ENCODE measurements at regions not wholly inside any gene's neighbourhood (a gene's known extent, or its start where the extent isn't known, plus 50 kb on each side); places are given as distances from the start of the nearest gene placed in this dataset.

GRCh38 chr14:80381807-80382363, 170.6 kb upstream of the DIO2 start:
- WGBS (ENCODE audit: insufficient coverage, low lambda C conversion rate) = 100% methylated on average over 1 of the region's 5 CpGs
- Histone ChIP-seq H3K27me3 (ENCODE audit: control insufficient read depth, insufficient read depth, low read length) (no peaks in the 10 kb centered on the region), H3K36me3 (ENCODE audit: control insufficient read depth, insufficient read depth, low read length) (no peaks in the 10 kb centered on the region), H3K4me3 (ENCODE audit: low read length) (no peak overlapping the region), H3K27ac (ENCODE audit: low read length) (no peak overlapping the region), H3K4me1 (ENCODE audit: control insufficient read depth, insufficient read depth, low read length) (no peaks in the 10 kb centered on the region), H3K9me3 (ENCODE audit: control insufficient read depth, low read depth, low read length) (no peaks in the 10 kb centered on the region)
- no peak for DNase-seq

DNA sequence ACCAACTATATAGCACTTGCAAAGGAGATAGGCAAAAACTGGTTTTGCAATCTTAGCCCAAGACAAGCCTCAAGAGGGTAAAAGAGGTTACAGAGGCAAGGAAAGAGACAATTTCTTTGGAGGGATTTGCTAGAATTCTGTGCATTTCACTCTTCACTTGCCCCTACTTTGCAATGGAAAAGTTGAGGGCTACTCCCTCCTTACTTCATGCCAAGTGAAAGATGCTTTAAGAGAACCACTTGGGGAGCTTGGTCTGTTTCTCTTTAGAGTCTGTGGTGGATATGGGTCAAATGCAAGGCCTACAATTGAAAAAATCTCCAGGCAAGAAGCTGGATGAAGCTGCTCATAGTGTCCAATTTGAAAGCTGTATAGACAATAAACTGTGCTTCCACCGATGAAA, 167.7 kb upstream of the DIO2 start:
- Histone ChIP-seq H3K4me1 (ENCODE audit: control insufficient read depth, insufficient read depth, low read length) (no peaks in the 10 kb centered on the region), H3K9me3 (ENCODE audit: control insufficient read depth, low read depth, low read length) (no peaks in the 10 kb centered on the region), H3K36me3 (ENCODE audit: control insufficient read depth, insufficient read depth, low read length) (no peaks in the 10 kb centered on the region), H3K27ac (ENCODE audit: low read length) (no peak overlapping the region), H3K27me3 (ENCODE audit: control insufficient read depth, insufficient read depth, low read length) (no peaks in the 10 kb centered on the region), H3K4me3 (ENCODE audit: low read length) (no peak overlapping the region)
- DNase-seq = no peak
- 100% methylated on average over 1 of the region's 1 CpG for WGBS (ENCODE audit: insufficient coverage, low lambda C conversion rate)

DNA sequence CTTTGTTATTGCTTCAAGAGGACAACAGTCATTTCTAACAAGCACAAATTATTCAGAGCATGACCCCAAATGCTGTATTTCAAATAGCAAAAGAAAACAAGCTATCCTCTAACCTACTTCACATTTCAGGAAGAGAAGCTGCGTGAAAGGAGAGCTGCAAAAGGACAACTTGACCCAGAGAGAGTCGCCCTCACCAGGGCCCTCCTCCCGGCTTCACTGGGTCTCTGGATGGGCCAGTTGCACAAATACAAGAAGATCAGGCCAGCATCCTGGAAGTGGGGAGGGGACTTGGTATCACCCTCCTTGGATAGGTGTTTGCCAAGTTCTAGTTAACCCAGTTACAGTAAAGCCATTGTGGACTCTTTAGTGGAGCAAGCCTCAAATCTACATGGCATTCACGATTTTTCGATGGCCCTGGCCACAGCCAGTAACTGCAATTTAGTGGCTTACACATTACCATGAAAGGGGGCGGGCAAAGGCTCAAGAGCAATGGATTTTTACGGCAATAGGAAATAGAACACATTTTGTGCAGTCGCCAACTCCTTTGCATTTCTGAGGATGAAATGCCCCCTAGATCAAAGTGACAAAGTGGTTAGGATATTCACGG, 166.9 kb upstream of the DIO2 start:
- Histone ChIP-seq H3K9me3 (ENCODE audit: control insufficient read depth, low read depth, low read length) (no peaks in the 10 kb centered on the region), H3K4me3 (ENCODE audit: low read length) (no peak overlapping the region), H3K36me3 (ENCODE audit: control insufficient read depth, insufficient read depth, low read length) (no peaks in the 10 kb centered on the region), H3K4me1 (ENCODE audit: control insufficient read depth, insufficient read depth, low read length) (no peaks in the 10 kb centered on the region), H3K27ac (ENCODE audit: low read length) (no peak overlapping the region), H3K27me3 (ENCODE audit: control insufficient read depth, insufficient read depth, low read length) (no peaks in the 10 kb centered on the region)
- DNase-seq = no peak
- WGBS (ENCODE audit: insufficient coverage, low lambda C conversion rate) = 71% methylated on average over 1 of the region's 9 CpGs

GRCh38 chr14:80364816-80365215, 153.5 kb upstream of the DIO2 start:
- no peaks in the 10 kb centered on the region for H3K4me1 ChIP-seq (ENCODE audit: control insufficient read depth, insufficient read depth, low read length)
- no peaks in the 10 kb centered on the region for H3K36me3 ChIP-seq (ENCODE audit: control insufficient read depth, insufficient read depth, low read length)
- no peaks in the 10 kb centered on the region for H3K9me3 ChIP-seq (ENCODE audit: control insufficient read depth, low read depth, low read length)
- 40% methylated on average over 1 of the region's 2 CpGs for WGBS (ENCODE audit: insufficient coverage, low lambda C conversion rate)
- no peak for DNase-seq
- H3K27me3 ChIP-seq (ENCODE audit: control insufficient read depth, insufficient read depth, low read length) = no peaks in the 10 kb centered on the region
- no peak overlapping the region for H3K4me3 ChIP-seq (ENCODE audit: low read length)
- no peak overlapping the region for H3K27ac ChIP-seq (ENCODE audit: low read length)

GRCh38 chr14:80364274-80364673, 153.0 kb upstream of the DIO2 start:
- Histone ChIP-seq H3K4me1 (ENCODE audit: control insufficient read depth, insufficient read depth, low read length) (no peaks in the 10 kb centered on the region), H3K36me3 (ENCODE audit: control insufficient read depth, insufficient read depth, low read length) (no peaks in the 10 kb centered on the region), H3K27me3 (ENCODE audit: control insufficient read depth, insufficient read depth, low read length) (no peaks in the 10 kb centered on the region), H3K9me3 (ENCODE audit: control insufficient read depth, low read depth, low read length) (no peaks in the 10 kb centered on the region), H3K27ac (ENCODE audit: low read length) (no peak overlapping the region), H3K4me3 (ENCODE audit: low read length) (no peak overlapping the region)
- 50% methylated on average over 1 of the region's 1 CpG for WGBS (ENCODE audit: insufficient coverage, low lambda C conversion rate)
- DNase-seq = no peak

DNA sequence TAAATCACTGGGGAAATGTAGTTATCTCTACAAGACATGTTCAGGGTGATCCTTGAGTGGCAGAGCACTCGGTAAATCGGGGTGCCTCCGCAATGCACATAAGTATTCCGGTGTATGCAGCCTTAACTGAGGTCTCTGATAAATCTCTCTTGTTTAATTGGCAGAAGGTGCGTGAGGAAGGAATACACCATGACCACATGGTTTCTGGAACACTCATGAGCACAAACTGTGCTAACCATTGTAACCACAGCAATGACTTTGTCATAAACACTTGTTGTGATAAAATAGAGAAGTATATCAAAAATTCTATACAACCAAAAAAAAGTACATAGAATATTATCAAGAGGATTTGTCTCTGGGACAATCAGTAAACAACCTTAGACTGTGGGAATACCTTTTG, 146.8 kb upstream of the DIO2 start:
- Histone ChIP-seq H3K4me3 (ENCODE audit: low read length) (no peak overlapping the region), H3K36me3 (ENCODE audit: control insufficient read depth, insufficient read depth, low read length) (no peaks in the 10 kb centered on the region), H3K9me3 (ENCODE audit: control insufficient read depth, low read depth, low read length) (no peaks in the 10 kb centered on the region), H3K4me1 (ENCODE audit: control insufficient read depth, insufficient read depth, low read length) (no peaks in the 10 kb centered on the region), H3K27me3 (ENCODE audit: control insufficient read depth, insufficient read depth, low read length) (no peaks in the 10 kb centered on the region), H3K27ac (ENCODE audit: low read length) (no peak overlapping the region)
- 100% methylated on average over 1 of the region's 5 CpGs for WGBS (ENCODE audit: insufficient coverage, low lambda C conversion rate)
- no peak for DNase-seq

DNA sequence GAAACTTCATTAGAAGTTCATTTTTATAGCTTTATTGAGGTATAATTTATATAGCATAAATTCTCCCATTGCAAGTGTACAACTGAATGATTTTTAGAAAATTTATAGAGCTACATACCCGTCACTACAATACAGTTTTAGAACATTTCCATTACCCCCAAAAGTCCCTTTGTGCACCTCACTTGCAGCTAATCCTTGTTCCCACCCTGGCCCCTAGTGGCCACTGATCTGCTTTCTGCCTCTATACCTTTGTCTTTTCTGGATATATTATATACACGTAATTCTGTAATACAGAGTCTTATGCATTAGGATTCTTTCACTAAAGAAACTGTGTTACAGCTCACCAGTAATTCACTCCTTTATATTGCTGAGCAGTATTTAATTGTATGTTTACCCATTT, 145.1 kb upstream of the DIO2 start:
- H3K27ac ChIP-seq (ENCODE audit: low read length) = no peak overlapping the region
- no peaks in the 10 kb centered on the region for H3K9me3 ChIP-seq (ENCODE audit: control insufficient read depth, low read depth, low read length)
- H3K27me3 ChIP-seq (ENCODE audit: control insufficient read depth, insufficient read depth, low read length) = no peaks in the 10 kb centered on the region
- WGBS (ENCODE audit: insufficient coverage, low lambda C conversion rate) = no CpG with 5 or more reads among the region's 2 CpGs
- no peaks in the 10 kb centered on the region for H3K36me3 ChIP-seq (ENCODE audit: control insufficient read depth, insufficient read depth, low read length)
- no peak overlapping the region for H3K4me3 ChIP-seq (ENCODE audit: low read length)
- DNase-seq = no peak
- H3K4me1 ChIP-seq (ENCODE audit: control insufficient read depth, insufficient read depth, low read length) = no peaks in the 10 kb centered on the region

DNA sequence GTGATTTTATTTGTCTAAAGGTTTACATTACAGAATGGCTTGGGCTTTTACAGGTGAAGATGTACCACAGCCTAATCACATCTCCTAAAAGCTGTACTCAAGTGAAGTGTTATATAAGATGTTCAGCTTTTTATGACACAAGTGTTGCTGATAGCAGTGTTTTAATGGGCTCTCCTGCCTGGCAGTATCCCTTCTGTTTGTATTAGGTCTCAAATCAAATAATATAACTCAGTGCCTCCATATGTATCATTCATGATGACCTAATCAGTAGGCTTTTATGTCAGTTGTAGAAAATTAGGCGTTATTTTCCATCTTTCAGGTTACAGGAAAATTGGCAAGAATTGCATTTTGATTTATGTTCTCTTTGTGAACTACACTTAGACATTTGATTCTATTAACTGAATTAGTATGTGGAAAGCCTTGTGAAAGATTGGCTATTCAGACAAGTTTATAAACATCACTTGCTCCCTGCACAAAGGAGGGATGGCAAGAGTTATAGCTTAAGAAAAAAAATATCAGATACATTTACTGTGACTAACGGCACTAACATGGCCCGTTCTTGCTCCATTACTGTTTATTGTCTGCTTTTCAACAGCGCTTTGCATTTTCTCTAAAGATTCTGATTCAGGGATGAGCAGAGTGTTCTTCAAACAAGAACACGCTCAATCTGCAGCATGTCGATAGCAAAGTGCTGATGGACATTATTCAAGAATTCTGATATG, 143.7 kb upstream of the DIO2 start:
- no peaks in the 10 kb centered on the region for H3K36me3 ChIP-seq (ENCODE audit: control insufficient read depth, insufficient read depth, low read length)
- WGBS (ENCODE audit: insufficient coverage, low lambda C conversion rate) = 80% methylated on average over 1 of the region's 6 CpGs

DNA sequence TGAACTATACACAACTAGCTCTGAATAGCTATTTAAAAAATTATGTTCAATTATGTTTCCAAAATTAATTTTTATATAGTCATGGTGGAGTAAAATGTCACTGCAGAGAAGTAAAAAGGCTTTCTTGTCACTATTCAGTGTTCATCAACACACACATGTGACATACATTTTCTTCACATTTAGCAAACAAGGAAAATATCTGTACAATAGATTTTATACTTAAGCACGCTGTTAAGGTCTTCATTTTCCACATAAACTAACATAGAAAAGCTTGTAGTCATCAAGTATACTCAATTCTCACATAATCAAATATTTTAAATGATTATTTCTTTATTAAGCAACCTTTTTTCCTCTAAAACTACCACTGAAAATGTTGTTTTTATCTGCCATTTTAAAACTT, 141.2 kb upstream of the DIO2 start:
- Histone ChIP-seq H3K36me3 (ENCODE audit: control insufficient read depth, insufficient read depth, low read length) (no peaks in the 10 kb centered on the region), H3K9me3 (ENCODE audit: control insufficient read depth, low read depth, low read length) (no peaks in the 10 kb centered on the region), H3K4me3 (ENCODE audit: low read length) (no peak overlapping the region), H3K27me3 (ENCODE audit: control insufficient read depth, insufficient read depth, low read length) (no peaks in the 10 kb centered on the region), H3K4me1 (ENCODE audit: control insufficient read depth, insufficient read depth, low read length) (no peaks in the 10 kb centered on the region), H3K27ac (ENCODE audit: low read length) (no peak overlapping the region)
- WGBS (ENCODE audit: insufficient coverage, low lambda C conversion rate) = 75% methylated on average over 1 of the region's 1 CpG
- DNase-seq = no peak

More for the DNA sequence above, 143.7 kb upstream of the DIO2 start:
- Histone ChIP-seq H3K27ac (ENCODE audit: low read length) (no peak overlapping the region), H3K4me1 (ENCODE audit: control insufficient read depth, insufficient read depth, low read length) (no peaks in the 10 kb centered on the region), H3K9me3 (ENCODE audit: control insufficient read depth, low read depth, low read length) (no peaks in the 10 kb centered on the region), H3K27me3 (ENCODE audit: control insufficient read depth, insufficient read depth, low read length) (no peaks in the 10 kb centered on the region), H3K4me3 (ENCODE audit: low read length) (no peak overlapping the region)
- no peak for DNase-seq

GRCh38 chr14:80350707-80351106, 139.4 kb upstream of the DIO2 start:
- Histone ChIP-seq H3K9me3 (ENCODE audit: control insufficient read depth, low read depth, low read length) (no peaks in the 10 kb centered on the region), H3K27me3 (ENCODE audit: control insufficient read depth, insufficient read depth, low read length) (no peaks in the 10 kb centered on the region), H3K27ac (ENCODE audit: low read length) (no peak overlapping the region), H3K4me3 (ENCODE audit: low read length) (no peak overlapping the region), H3K4me1 (ENCODE audit: control insufficient read depth, insufficient read depth, low read length) (no peaks in the 10 kb centered on the region), H3K36me3 (ENCODE audit: control insufficient read depth, insufficient read depth, low read length) (no peaks in the 10 kb centered on the region)
- no peak for DNase-seq
- WGBS (ENCODE audit: insufficient coverage, low lambda C conversion rate) = 89% methylated on average over 3 of the region's 6 CpGs

DNA sequence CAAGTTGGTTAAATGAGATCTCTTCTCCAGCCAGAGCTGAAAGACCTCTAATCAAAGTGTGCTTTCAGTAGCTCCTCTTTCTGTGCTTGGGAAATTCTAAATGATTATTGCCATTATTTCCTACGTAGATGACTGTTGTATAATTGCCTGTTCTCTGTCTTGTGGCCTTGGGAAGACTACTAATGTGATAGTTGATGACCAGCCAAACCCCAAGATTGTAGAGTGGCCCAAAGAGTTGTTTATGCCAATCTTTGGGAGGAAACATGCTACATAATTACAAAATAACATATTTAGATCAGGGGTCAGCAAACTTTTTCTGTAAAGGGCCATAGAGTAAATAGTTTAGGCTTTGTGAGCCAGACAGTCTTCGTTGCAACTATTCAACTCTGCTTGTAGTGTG, 135.1 kb upstream of the DIO2 start:
- H3K27me3 ChIP-seq (ENCODE audit: control insufficient read depth, insufficient read depth, low read length) = no peaks in the 10 kb centered on the region
- H3K36me3 ChIP-seq (ENCODE audit: control insufficient read depth, insufficient read depth, low read length) = no peaks in the 10 kb centered on the region
- no peak for DNase-seq
- no peaks in the 10 kb centered on the region for H3K9me3 ChIP-seq (ENCODE audit: control insufficient read depth, low read depth, low read length)
- H3K4me3 ChIP-seq (ENCODE audit: low read length) = no peak overlapping the region
- 62% methylated on average over 2 of the region's 2 CpGs for WGBS (ENCODE audit: insufficient coverage, low lambda C conversion rate)
- no peak overlapping the region for H3K27ac ChIP-seq (ENCODE audit: low read length)
- H3K4me1 ChIP-seq (ENCODE audit: control insufficient read depth, insufficient read depth, low read length) = no peaks in the 10 kb centered on the region

Data from large intestine (tissue), 3 donors.